Spleen (tissue), 7 donors: ENCODE measurements at regions not wholly inside any gene's neighbourhood (a gene's known extent, or its start where the extent isn't known, plus 50 kb on each side); places are given as distances from the start of the nearest gene placed in this dataset.
"Not testable (repeated sequence)": the region's sequence is repeated elsewhere in the genome, so short reads cannot be mapped to it uniquely, and the experiment has no call there.

Source experiments
- CTCF ChIP-seq, 11 experiments: fragments of 200-600 bp in 7 of 11; fragments of 450-650 bp in 4 of 11; sonication (generic) in 4 of 11; IDR thresholded peaks in 8 of 11; conservative IDR thresholded peaks in 3 of 11; 1 replicate in 7 of 11; 2 replicates in 4 of 11; pipeline versions ENCODE4 v1.4.0 to v1.8.0; 2016 to 2021; ENCODE audit warnings: antibody characterized with exemption in 11 of 11, inconsistent platforms in 4 of 11, mild to moderate bottlenecking in 1 of 11
- POLR2AphosphoS5 ChIP-seq, 3 donors: sonication (generic); formaldehyde crosslinking; IDR thresholded peaks; one replicate each; pipeline ENCODE4 v1.5.1; 2017; ENCODE audit warnings: antibody characterized with exemption in 3 of 3
- donor health status: DM: no; HTN: no; CAD: no; lungs with moderate emphysema.
- donor health status: DM: no; HTN: no; CAD: no.
- donor health status: DM: no; HTN: no; CAD: no.

GRCh38 chr17:64791226-64791625, 128.1 kb downstream of the LRRC37A3 start:
- not testable (repeated sequence) for TF ChIP-seq CTCF (IDR thresholded peaks at IDR 0.05 in 8 of 11, conservative IDR thresholded peaks at IDR 0.05 in 3 of 11); POLR2AphosphoS5 (IDR thresholded peaks at IDR 0.05)
